Left lung (tissue), 4 donors: ENCODE measurements at regions not wholly inside any gene's neighbourhood (a gene's known extent, or its start where the extent isn't known, plus 50 kb on each side); places are given as distances from the start of the nearest gene placed in this dataset.
A peak's percentile ranks its signal among the peaks of the same experiment; 100 is the strongest.
"Not testable (repeated sequence)": the region's sequence is repeated elsewhere in the genome, so short reads cannot be mapped to it uniquely, and the experiment has no call there.

Source experiments
- ATAC-seq: fragments of 200-7000 bp; cut with Tn5 transposase; one replicate; pipeline ENCODE4 v1.9.1; 2020; ENCODE audit warnings: moderate library complexity
- DNase-seq, 4 donors: peaks; one replicate each; pipeline ENCODE4 v3.0.0-alpha.2; 2013 to 2020
- H3K27ac ChIP-seq, 2 donors: fragments of 200-600 bp; sonication (generic) in 1 of 2; one replicate each; pipeline versions ENCODE4 v1.5.0 to v1.8.0; 2020 to 2021
- H3K27me3 ChIP-seq, 2 donors: fragments of 200-600 bp; sonication (generic) in 1 of 2; one replicate each; pipeline versions ENCODE4 v1.5.0 to v1.8.0; 2020 to 2021
- H3K36me3 ChIP-seq, 2 donors: fragments of 200-600 bp; sonication (generic) in 1 of 2; one replicate each; pipeline versions ENCODE4 v1.5.0 to v1.8.0; 2020 to 2021
- H3K4me1 ChIP-seq, 2 donors: fragments of 200-600 bp; one replicate each; pipeline ENCODE4 v1.8.0; 2021
- H3K4me3 ChIP-seq, 2 donors: fragments of 200-600 bp; sonication (generic) in 1 of 2; one replicate each; pipeline versions ENCODE4 v1.5.0 to v1.8.0; 2020 to 2021; ENCODE audit warnings: mild to moderate bottlenecking in 1 of 2
- H3K9me3 ChIP-seq, 2 donors: fragments of 200-600 bp; sonication (generic) in 1 of 2; one replicate each; pipeline versions ENCODE4 v1.5.0 to v1.8.0; 2020 to 2021
- intact Hi-C, 2 donors: fragments of 100-400 bp; cut with DNase I; formaldehyde crosslinking; loops; one replicate each; pipeline versions ENCODE4 v1.11.2 to v1.14.2; 2022
- TF ChIP-seq, protein P1 (sequence below), 2 donors: fragments of 200-600 bp; sonication (generic) in 1 of 2; IDR thresholded peaks; one replicate each; pipeline versions ENCODE4 v1.5.0 to v1.8.0; 2021; ENCODE audit warnings: antibody characterized with exemption in 2 of 2
- donor health status: DM: no; HTN: yes; CAD: no.
- donor health status: DM: no; HTN: no; CAD: no.

DNA sequence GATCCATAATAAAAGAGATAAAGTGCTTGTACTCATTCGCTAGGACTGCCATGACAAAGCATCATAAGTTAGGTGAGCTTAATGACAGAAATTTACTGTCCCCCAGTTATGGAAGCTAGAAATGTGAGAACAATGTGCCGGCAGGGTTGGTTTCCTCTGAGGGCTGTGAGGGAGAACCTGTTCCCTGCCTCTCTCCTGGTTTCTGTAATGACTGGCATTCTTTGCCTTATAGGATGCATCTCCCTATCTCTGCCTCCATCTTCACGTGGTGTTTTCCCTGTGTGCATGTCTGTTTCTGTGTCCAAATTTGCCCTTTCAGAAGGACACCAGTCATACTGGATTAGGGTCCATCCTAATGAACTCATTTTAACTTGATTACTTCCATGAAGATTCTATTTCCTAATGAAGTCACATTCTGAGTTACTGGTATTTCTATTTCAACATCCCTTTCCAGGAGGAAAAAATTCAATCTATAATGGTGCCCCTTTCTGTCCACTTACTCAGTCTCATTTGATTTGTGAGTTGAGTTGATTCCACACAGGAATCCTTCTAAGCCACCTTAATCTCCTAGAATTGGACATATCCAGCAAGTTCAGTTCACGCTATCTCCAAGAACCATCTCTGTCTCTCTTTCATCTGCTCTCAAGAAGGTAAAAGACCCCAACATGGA lies 71.2 kb upstream of the LIPC start:
- Histone ChIP-seq H3K27me3 (no peaks in the 10 kb centered on the region), H3K4me1 (peaks cover 0 to 30% of the 10 kb centered on the region in 2 donors), H3K36me3 (no peaks in the 10 kb centered on the region), H3K9me3 (no peaks in the 10 kb centered on the region), H3K27ac (no peak overlapping the region), H3K4me3 (no peak overlapping the region)
- DNase-seq (no peak), ATAC-seq (no peak)
- intact Hi-C loops = no loop called here
- TF ChIP-seq, protein P1, sequence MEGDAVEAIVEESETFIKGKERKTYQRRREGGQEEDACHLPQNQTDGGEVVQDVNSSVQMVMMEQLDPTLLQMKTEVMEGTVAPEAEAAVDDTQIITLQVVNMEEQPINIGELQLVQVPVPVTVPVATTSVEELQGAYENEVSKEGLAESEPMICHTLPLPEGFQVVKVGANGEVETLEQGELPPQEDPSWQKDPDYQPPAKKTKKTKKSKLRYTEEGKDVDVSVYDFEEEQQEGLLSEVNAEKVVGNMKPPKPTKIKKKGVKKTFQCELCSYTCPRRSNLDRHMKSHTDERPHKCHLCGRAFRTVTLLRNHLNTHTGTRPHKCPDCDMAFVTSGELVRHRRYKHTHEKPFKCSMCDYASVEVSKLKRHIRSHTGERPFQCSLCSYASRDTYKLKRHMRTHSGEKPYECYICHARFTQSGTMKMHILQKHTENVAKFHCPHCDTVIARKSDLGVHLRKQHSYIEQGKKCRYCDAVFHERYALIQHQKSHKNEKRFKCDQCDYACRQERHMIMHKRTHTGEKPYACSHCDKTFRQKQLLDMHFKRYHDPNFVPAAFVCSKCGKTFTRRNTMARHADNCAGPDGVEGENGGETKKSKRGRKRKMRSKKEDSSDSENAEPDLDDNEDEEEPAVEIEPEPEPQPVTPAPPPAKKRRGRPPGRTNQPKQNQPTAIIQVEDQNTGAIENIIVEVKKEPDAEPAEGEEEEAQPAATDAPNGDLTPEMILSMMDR (IDR thresholded peaks at IDR 0.05) = no peak

GRCh38 chr15:58361273-58361759 lies 70.5 kb upstream of the LIPC start:
- DNase-seq = peak in 2 of 4 donors; percentile 14 to 16
- peak; percentile 39 for ATAC-seq
- intact Hi-C loops = no loop called here
- H3K27ac ChIP-seq = no peak overlapping the region
- no peak overlapping the region for H3K4me3 ChIP-seq
- no peaks in the 10 kb centered on the region for H3K27me3 ChIP-seq
- peaks cover 0 to 30% of the 10 kb centered on the region in 2 donors for H3K4me1 ChIP-seq
- no peaks in the 10 kb centered on the region for H3K9me3 ChIP-seq
- TF ChIP-seq, protein P1 (IDR thresholded peaks at IDR 0.05) = no peak
- no peaks in the 10 kb centered on the region for H3K36me3 ChIP-seq

- peaks cover 0 to 30% of the 10 kb centered on the region in 2 donors for H3K4me1 ChIP-seq
- no peaks in the 10 kb centered on the region for H3K27me3 ChIP-seq
- TF ChIP-seq, protein P1 (IDR thresholded peaks at IDR 0.05) = no peak
- H3K4me3 ChIP-seq = no peak overlapping the region
- DNase-seq (no peak), ATAC-seq (no peak)
- no peak overlapping the region for H3K27ac ChIP-seq
- intact Hi-C loops = no loop called here
- no peaks in the 10 kb centered on the region for H3K9me3 ChIP-seq
- H3K36me3 ChIP-seq = no peaks in the 10 kb centered on the region
Measured at GRCh38 chr15:58362262-58362922, 69.4 kb upstream of the LIPC start.

GRCh38 chr15:58363118-58363517 lies 68.7 kb upstream of the LIPC start:
- H3K27ac ChIP-seq, H3K27me3 ChIP-seq, DNase-seq, intact Hi-C loops, H3K4me3 ChIP-seq, H3K9me3 ChIP-seq, ATAC-seq, H3K36me3 ChIP-seq: not testable (repeated sequence)
- H3K4me1 ChIP-seq = peaks cover 0 to 30% of the 10 kb centered on the region in 2 donors

DNA sequence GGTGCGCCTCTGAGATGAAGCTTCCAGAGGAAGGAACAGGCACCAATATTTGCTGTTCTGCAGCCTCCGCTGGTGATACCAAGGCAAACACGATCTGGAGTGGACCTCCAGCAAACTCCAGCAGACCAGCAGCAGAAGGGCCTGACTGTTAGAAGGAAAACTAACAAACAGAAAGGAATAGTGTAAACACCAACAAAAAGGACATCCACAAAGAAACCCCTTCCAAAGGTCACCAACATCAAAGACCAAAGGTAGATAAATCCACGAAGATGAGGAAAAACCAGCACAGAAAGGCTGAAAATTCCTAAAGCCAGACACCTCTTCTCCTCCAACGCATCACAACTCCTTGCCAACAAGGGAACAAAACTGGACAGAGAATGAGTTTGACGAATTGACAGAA lies 68.1 kb upstream of the LIPC start:
- H3K27me3 ChIP-seq, H3K27ac ChIP-seq, H3K36me3 ChIP-seq, ATAC-seq, intact Hi-C loops, DNase-seq, H3K4me3 ChIP-seq, H3K9me3 ChIP-seq: not testable (repeated sequence)
- peaks cover 0 to 30% of the 10 kb centered on the region in 2 donors for H3K4me1 ChIP-seq

GRCh38 chr15:58365098-58365497 lies 66.7 kb upstream of the LIPC start:
- ATAC-seq, DNase-seq, H3K4me3 ChIP-seq, H3K36me3 ChIP-seq, H3K27ac ChIP-seq, intact Hi-C loops, H3K9me3 ChIP-seq, H3K27me3 ChIP-seq: not testable (repeated sequence)
- H3K4me1 ChIP-seq = peaks cover 0 to 30% of the 10 kb centered on the region in 2 donors
